ENCODE measurements at regions not wholly inside any gene's neighbourhood (a gene's known extent, or its start where the extent isn't known, plus 50 kb on each side); places are given as distances from the start of the nearest gene placed in this dataset.

GRCh38 chr6:145204301-145204700, 531.0 kb downstream of the EPM2A start:
- TF ChIP-seq POLR2AphosphoS5 (IDR thresholded peaks at IDR 0.05; ENCODE audit: borderline replicate concordance, low read depth, low read length) (no peak), FOXP2 (optimal IDR thresholded peaks at IDR 0.05; ENCODE audit: control extremely low read depth, extremely low read length, insufficient read depth) (no peak)

Data from SK-N-MC (cell line).